HG03571 (cell line): ENCODE measurements at regions not wholly inside any gene's neighbourhood (a gene's known extent, or its start where the extent isn't known, plus 50 kb on each side); places are given as distances from the start of the nearest gene placed in this dataset.

Experiments
- ATAC-seq: cut with Tn5 transposase; IDR thresholded peaks from one replicate; pipeline ENCODE4 v1.9.1; 2021; ENCODE audit not compliant: unreplicated experiment

DNA sequence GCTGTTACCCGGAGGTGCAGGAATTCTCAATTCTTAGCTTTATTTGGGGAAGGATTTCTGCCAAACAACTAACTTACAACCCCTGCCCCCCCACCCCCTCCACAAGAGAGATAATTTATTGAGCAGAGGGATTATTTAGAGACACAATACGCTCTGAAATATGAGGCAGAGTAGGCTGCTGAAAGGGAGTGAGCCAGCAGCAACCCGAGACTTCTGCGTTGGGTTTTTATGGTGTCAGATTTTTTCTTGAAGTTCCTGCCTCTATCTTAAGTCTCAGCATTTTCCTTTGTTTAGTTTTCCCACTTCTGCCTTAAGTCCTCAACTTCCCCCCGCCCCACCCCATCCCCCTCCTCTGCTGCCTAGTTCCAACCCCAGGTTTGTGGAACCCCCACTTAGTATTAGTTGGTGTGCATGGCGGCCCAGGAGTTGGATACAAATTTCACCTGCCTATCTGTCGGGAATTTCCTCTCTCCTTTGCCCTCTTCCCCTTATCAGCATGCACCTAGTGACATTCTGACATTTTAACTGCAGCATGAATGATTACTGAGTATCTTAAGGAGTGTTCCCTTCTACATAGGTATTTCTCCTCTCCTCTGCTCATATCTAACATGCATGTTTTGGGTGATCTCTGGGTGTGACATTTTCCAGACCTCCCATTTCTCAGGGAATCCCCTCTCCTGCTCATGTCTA, 1635.9 kb upstream of the LRRTM1 start:
- ATAC-seq = no peak

- no peak for ATAC-seq
Observed at GRCh38 chr2:81937944-81938343, 1633.4 kb upstream of the LRRTM1 start.

DNA sequence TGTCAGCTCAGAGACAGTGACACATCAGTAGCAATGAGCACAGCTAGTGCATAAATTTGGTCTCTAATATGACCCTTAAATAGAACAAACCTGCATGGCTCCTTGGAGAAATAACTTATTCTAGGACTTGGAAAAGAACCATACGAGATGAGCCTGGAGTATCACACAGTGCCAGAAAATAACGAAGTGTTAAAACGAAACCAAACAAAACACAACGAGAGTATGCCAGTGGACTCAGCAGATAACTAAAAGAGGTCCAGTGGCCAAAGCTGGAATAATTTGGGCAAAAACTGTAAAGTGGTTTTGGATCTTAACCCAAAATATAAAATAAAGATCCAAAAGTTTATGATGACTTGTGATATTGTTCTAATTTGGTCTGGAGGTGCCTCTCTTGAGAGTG, 1599.0 kb upstream of the LRRTM1 start:
- no peak for ATAC-seq

DNA sequence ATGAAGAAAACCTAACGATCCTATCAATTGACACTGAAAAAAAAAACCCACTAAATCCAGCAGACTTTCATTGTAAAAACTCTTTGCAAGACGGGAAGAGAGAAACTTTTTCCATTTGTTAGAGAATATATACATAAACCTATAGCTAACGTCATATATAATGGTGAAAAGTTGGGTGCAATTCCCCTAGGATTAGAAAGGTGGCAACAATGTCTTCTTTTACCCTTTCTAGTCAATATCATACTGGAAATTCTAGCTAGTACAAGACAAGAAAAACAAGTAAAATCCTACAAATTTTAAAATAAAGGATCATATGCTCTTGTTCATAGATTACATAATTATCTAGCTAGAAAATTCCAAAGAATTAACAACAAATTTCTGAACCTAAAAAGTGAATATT, 1596.5 kb upstream of the LRRTM1 start:
- ATAC-seq = no peak

- ATAC-seq = no peak
Observed at GRCh38 chr2:81895620-81896250, 1591.2 kb upstream of the LRRTM1 start.

- ATAC-seq = no peak
Observed at GRCh38 chr2:81894451-81894990, 1590.0 kb upstream of the LRRTM1 start.

DNA sequence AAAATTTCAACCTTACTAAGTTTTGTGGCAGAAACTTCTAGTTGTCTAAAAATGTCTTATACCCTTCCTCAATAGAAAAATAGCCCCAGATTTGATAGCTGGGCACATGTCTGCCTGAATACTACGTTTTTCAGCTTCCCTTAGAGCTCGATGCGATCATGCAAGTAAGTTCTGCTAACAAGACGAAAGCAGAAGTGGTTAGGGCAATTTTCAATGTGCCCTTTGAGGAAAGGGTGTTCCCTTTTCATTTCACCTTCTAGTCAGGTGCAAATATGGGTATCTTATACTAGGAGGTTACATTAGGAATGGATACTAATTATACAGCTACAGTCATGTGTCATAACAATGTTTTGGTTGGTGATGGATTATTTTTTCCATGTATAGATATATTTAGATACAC, 1572.1 kb upstream of the LRRTM1 start:
- no peak for ATAC-seq

DNA sequence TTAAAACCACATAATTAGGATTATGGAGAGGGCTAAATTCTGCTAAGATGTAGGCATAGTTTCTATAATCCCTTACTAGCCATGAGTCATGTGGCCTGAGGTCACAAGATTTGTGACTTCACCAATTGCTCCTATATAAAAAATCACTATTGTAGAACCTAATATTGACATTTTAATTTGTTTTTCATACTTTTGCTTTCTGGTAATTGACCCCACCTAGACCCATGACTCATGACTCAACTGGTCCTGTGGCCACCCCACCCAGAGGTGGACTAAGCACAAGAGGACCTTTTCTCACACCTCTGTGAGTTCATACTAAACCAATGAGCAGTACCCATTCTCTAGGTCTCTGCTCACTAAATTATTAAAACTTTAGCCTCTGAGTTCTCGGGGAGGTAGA, 1567.5 kb upstream of the LRRTM1 start:
- ATAC-seq = no peak

GRCh38 chr2:81870119-81870518, 1565.6 kb upstream of the LRRTM1 start:
- ATAC-seq = no peak

DNA sequence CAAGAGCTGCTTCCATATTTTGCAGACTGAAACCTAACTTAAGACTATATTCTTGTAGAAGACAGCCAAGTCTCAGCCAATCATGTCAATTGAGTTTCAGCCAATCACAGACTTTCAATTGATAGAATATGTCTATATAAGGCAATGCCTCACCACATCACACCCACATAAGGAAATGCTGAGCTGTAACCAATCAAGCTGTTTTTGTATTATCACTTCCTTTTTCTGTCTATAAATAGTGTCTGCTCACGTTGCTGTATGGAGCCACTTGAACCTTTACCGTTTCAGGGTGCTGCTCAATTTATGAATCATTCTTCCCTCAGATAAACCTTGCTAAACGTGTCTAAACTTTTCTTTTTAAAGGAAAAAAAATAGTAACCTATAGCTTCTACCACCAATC, 1554.4 kb upstream of the LRRTM1 start:
- no peak for ATAC-seq

DNA sequence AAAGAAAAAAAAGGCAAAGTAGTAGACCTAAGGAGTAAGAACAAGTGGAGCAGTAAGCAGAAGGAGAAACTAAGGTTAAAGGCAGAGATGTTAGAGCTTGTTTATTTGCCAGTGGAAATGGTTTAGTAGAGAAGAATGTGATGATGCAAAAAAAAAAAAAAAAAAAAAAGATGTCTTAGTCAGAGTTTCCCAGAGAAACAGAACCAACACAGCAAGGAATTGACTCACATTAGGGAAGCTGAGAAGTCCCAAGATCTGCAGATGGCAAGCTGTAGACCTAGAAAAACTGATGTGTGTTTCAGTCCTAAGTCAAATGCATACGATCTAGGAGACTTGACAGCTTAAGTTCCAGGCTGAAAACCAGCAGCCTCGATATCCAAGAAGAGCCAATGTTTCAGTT, 1548.8 kb upstream of the LRRTM1 start:
- no peak for ATAC-seq

DNA sequence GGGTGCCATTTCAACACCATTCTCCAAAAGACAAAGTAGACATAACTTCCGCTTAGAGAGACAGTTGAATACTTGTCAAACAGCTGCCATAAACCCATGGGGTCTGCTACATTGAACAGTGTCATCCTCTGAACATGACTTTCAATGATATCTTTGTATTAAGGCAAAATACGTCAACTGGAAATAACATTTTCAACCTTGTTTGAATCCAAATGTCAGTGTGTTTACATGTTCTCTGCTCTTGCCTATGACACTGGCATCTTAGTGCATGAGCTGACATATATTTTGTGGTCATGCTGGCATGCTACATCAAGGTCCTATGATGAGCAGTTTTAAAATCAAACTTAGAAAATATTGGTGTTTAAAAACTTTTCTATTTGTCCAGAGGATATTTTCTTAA, 1548.1 kb upstream of the LRRTM1 start:
- ATAC-seq = no peak

DNA sequence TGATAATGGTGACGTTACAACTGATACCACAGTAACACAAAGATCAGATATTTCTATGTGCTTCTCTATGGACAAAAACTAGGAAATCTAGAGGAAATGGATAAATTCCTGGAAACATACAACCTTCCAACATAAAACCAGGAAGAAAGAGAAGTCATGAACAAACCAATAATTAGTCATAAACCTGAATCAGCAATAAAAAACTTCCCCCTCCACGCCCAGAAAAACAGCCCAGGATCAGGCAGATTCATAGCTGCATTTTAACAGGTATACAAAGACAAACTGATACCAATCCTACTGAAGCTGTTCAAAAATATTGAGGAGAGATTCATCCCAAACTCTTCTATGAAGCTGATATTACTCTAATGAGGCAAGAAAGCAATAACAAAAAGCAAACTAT, 1535.2 kb upstream of the LRRTM1 start:
- no peak for ATAC-seq

- ATAC-seq = no peak
Observed at GRCh38 chr2:81835321-81836000, 1530.9 kb upstream of the LRRTM1 start.

DNA sequence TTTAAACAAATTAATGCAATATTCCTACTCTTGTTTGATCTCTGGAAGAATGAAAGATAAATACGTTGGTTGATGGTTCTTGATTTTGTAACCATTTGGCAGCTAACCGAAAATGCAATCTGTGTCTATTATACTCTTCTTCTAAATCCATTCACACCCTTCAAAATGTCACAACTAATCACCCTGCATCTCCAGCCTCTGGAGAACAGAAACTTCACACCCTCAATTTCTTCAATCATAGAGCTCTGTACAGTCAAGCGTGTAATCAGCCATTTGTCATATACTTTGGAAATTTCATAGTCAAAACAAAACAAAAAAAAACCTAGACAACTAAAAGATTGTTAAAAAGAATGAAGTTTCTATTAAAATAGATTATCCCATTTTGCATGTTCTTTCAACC, 1482.3 kb upstream of the LRRTM1 start:
- no peak for ATAC-seq

DNA sequence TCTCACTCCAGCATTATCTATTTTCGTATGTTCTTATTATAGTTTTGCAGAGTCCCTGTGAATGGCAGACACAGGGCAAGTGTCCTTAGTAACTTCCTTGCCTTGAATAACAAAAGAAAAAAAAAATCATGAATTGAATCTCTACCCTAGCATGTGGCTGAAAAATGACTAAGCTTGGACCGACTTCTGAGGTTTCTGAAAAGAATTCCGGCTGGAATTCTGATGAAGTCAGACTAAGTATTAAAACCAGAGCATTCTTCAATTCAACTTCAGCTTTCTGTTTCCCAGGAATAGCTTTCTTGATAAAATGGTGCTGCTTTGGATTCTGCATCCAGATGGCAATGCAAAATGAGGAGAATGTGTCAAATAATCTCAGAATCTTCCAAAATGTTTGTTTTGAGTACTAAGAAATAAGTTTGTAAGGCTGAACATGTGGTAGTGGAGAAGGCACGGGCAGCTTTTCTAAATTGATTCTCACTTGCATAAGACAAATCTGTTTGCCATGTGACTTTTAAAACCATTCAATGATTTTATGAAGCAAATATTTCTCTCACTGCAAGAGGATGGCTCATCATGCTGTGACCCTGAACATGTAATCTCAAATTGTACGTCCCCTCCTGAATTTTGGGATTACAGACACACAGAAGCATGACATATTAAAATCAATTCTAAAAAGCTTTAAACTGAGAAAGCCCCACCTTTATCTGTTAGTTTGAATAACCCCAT, 1462.8 kb upstream of the LRRTM1 start:
- no peak for ATAC-seq

DNA sequence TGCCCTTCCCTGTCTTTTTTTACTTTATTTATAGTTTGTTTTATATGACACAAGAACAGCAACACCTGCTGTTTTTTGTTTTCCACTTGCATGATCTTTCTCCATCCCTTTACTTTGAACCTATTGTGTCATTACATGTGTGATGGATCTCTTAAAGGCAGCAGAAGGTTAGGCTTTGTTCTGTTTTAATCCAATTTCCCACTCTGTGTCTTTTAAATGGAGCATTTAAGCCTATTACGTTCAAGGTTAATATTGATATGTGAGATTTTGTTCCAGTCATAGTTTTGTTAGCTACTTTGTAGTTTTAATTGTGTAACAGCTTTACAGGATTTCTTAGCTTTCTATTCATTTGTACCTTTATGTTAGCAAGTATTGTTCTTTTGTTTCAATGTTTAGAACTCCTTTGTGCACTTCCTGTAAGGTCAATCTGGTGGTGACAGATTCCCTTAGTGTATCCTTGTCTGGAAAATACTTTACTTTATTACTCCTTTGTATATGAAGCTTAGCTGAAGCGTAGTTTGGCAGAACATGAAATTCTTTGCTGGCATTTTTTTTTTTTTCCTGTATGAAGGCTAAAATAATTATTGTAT, 1443.0 kb upstream of the LRRTM1 start:
- ATAC-seq = no peak

DNA sequence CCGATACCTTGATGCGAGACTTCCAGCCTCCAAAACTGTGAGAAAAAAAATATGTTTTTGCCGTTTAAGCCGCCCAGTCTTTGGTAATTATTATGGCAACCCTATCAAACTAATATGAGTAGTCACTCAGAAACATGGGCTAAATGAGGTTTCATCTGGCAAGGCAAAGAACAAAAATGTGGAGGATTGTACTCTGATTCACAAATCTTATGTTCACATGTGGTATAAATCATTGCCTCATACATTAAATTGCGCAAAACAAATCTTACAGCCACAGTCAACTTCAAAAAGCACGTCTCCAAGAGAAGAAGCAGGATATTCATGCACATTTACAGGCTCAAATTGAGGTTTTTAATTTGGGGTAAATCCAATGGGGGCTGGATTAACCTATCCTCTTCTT, 1435.4 kb upstream of the LRRTM1 start:
- no peak for ATAC-seq

GRCh38 chr2:81734981-81735380, 1430.4 kb upstream of the LRRTM1 start:
- no peak for ATAC-seq

- ATAC-seq = no peak
Observed at GRCh38 chr2:81714817-81715216, 1410.3 kb upstream of the LRRTM1 start.

- no peak for ATAC-seq
Observed at GRCh38 chr2:81706856-81707255, 1402.3 kb upstream of the LRRTM1 start.
